ENCODE measurements at regions not wholly inside any gene's neighbourhood (a gene's known extent, or its start where the extent isn't known, plus 50 kb on each side); places are given as distances from the start of the nearest gene placed in this dataset.

GRCh38 chr5:53355316-53355715, 125.1 kb upstream of the FST start:
- Histone ChIP-seq H3K27me3 (ENCODE audit: insufficient read depth, low read length) (no peaks in the 10 kb centered on the region), H3K4me2 (ENCODE audit: insufficient read depth, low read length) (no peak overlapping the region), H2AFZ (ENCODE audit: low read length) (peak overlapping the region; percentile 17), H3K36me3 (ENCODE audit: insufficient read depth, low read length) (no peaks in the 10 kb centered on the region), H3K27ac (ENCODE audit: low read depth, low read length) (peak overlapping the region; percentile 58), H3K4me3 (ENCODE audit: insufficient read depth, low read length) (no peak overlapping the region), H3K4me1 (ENCODE audit: insufficient read depth, low read length) (peaks cover 38% of the 10 kb centered on the region), H4K20me1 (ENCODE audit: insufficient read depth, low read length) (no peaks in the 10 kb centered on the region), H3K79me2 (ENCODE audit: insufficient read depth, low read length) (no peaks in the 10 kb centered on the region), H3K9me3 (ENCODE audit: low read depth, low read length) (no peaks in the 10 kb centered on the region)
- no peak for DNase-seq (ENCODE audit: insufficient read length, low spot score, missing footprints)
- TF ChIP-seq CTCF (IDR thresholded peaks at IDR 0.05; ENCODE audit: extremely low read depth, low read depth, low read length): no peak

- H3K4me2 ChIP-seq (ENCODE audit: insufficient read depth, low read length): peak overlapping the region; percentile 6
- no peak overlapping the region for H2AFZ ChIP-seq (ENCODE audit: low read length)
- peak; percentile 6 for DNase-seq (ENCODE audit: insufficient read length, low spot score, missing footprints)
- no peaks in the 10 kb centered on the region for H4K20me1 ChIP-seq (ENCODE audit: insufficient read depth, low read length)
- H3K4me1 ChIP-seq (ENCODE audit: insufficient read depth, low read length): peaks cover 42% of the 10 kb centered on the region
- TF ChIP-seq CTCF (IDR thresholded peaks at IDR 0.05; ENCODE audit: extremely low read depth, low read depth, low read length): no peak
- no peaks in the 10 kb centered on the region for H3K79me2 ChIP-seq (ENCODE audit: insufficient read depth, low read length)
- no peaks in the 10 kb centered on the region for H3K27me3 ChIP-seq (ENCODE audit: insufficient read depth, low read length)
- no peaks in the 10 kb centered on the region for H3K36me3 ChIP-seq (ENCODE audit: insufficient read depth, low read length)
- H3K27ac ChIP-seq (ENCODE audit: low read depth, low read length): peak overlapping the region; percentile 58
- no peak overlapping the region for H3K4me3 ChIP-seq (ENCODE audit: insufficient read depth, low read length)
- H3K9me3 ChIP-seq (ENCODE audit: low read depth, low read length): no peaks in the 10 kb centered on the region
Measured at GRCh38 chr5:53355931-53356330, 124.5 kb upstream of the FST start.

GRCh38 chr5:53357439-53357838, 123.0 kb upstream of the FST start:
- Histone ChIP-seq H3K36me3 (ENCODE audit: insufficient read depth, low read length) (no peaks in the 10 kb centered on the region), H3K9me3 (ENCODE audit: low read depth, low read length) (no peaks in the 10 kb centered on the region), H3K4me3 (ENCODE audit: insufficient read depth, low read length) (no peak overlapping the region), H3K4me1 (ENCODE audit: insufficient read depth, low read length) (peaks cover 57% of the 10 kb centered on the region), H3K27ac (ENCODE audit: low read depth, low read length) (no peak overlapping the region), H3K79me2 (ENCODE audit: insufficient read depth, low read length) (no peaks in the 10 kb centered on the region), H2AFZ (ENCODE audit: low read length) (no peak overlapping the region), H3K27me3 (ENCODE audit: insufficient read depth, low read length) (no peaks in the 10 kb centered on the region), H3K4me2 (ENCODE audit: insufficient read depth, low read length) (no peak overlapping the region), H4K20me1 (ENCODE audit: insufficient read depth, low read length) (no peaks in the 10 kb centered on the region)
- no peak for DNase-seq (ENCODE audit: insufficient read length, low spot score, missing footprints)
- TF ChIP-seq CTCF (IDR thresholded peaks at IDR 0.05; ENCODE audit: extremely low read depth, low read depth, low read length): no peak

GRCh38 chr5:53358794-53359193, 121.6 kb upstream of the FST start:
- H3K27ac ChIP-seq (ENCODE audit: low read depth, low read length): peak overlapping the region; percentile 90
- H3K36me3 ChIP-seq (ENCODE audit: insufficient read depth, low read length): no peaks in the 10 kb centered on the region
- H3K4me1 ChIP-seq (ENCODE audit: insufficient read depth, low read length): peaks cover 67% of the 10 kb centered on the region
- no peaks in the 10 kb centered on the region for H3K9me3 ChIP-seq (ENCODE audit: low read depth, low read length)
- H3K27me3 ChIP-seq (ENCODE audit: insufficient read depth, low read length): no peaks in the 10 kb centered on the region
- DNase-seq (ENCODE audit: insufficient read length, low spot score, missing footprints): no peak
- H3K4me3 ChIP-seq (ENCODE audit: insufficient read depth, low read length): no peak overlapping the region
- no peaks in the 10 kb centered on the region for H4K20me1 ChIP-seq (ENCODE audit: insufficient read depth, low read length)
- no peak for TF ChIP-seq CTCF (IDR thresholded peaks at IDR 0.05; ENCODE audit: extremely low read depth, low read depth, low read length)
- no peak overlapping the region for H3K4me2 ChIP-seq (ENCODE audit: insufficient read depth, low read length)
- no peak overlapping the region for H2AFZ ChIP-seq (ENCODE audit: low read length)
- H3K79me2 ChIP-seq (ENCODE audit: insufficient read depth, low read length): no peaks in the 10 kb centered on the region

Measured in osteoblast (primary cell).